H1 (cell line): ENCODE measurements at regions not wholly inside any gene's neighbourhood (a gene's known extent, or its start where the extent isn't known, plus 50 kb on each side); places are given as distances from the start of the nearest gene placed in this dataset.

Experiments used
- CTCF ChIA-PET: fragments of 300-600 bp; sonication (Branson Sonifier 250); formaldehyde crosslinking; loops from one replicate; lab custom pipeline; 2021; ENCODE audit not compliant: partially characterized antibody; lab: Charles Lee
- POLR2A ChIA-PET: fragments of 300-600 bp; sonication (Branson Sonifier 250); formaldehyde crosslinking; loops from one replicate; lab custom pipeline; 2021; ENCODE audit warnings: inconsistent platforms; ENCODE audit not compliant: partially characterized antibody; lab: Charles Lee
- DNase-seq, 2 experiments: peaks; one replicate each; pipeline versions ENCODE4 v3.0.0 to v3.0.0-alpha.2; 2010 to 2022; ENCODE audit warnings: low spot score in 2 of 2, low read depth in 1 of 2, mixed read lengths in 1 of 2
- FAIRE-seq: peaks from 2 replicates; lab custom pipeline; 2011; peaks lifted over from hg19 to GRCh38; lab: Jason Lieb, UNC
- H2AFZ ChIP-seq: 2 replicates; pipeline ENCODE4 v1.8.1; 2012; ENCODE audit warnings: low read length, inconsistent platforms
- H2AK5ac ChIP-seq: 2 replicates; pipeline ENCODE4 v1.6.1; 2013; ENCODE audit warnings: low read depth, low read length
- H2BK120ac ChIP-seq: replicated peaks from 2 replicates; pipeline ENCODE3; 2013; ENCODE audit warnings: low read depth, low read length, inconsistent platforms
- H2BK12ac ChIP-seq: 2 replicates; pipeline ENCODE4 v1.6.1; 2013; ENCODE audit warnings: low read depth, low read length
- H2BK15ac ChIP-seq: 2 replicates; pipeline ENCODE4 v1.6.1; 2013; ENCODE audit warnings: low read length
- H2BK20ac ChIP-seq: 2 replicates; pipeline ENCODE4 v1.6.1; 2013; ENCODE audit warnings: low read length
- H2BK5ac ChIP-seq: 2 replicates; pipeline ENCODE4 v1.6.1; 2013; ENCODE audit warnings: low read depth, low read length
- H3K14ac ChIP-seq: 2 replicates; pipeline ENCODE4 v1.6.1; 2013; ENCODE audit warnings: inconsistent platforms; ENCODE audit not compliant: insufficient read length
- H3K18ac ChIP-seq: 2 replicates; pipeline ENCODE4 v1.6.1; 2013; ENCODE audit warnings: low read length; ENCODE audit errors: extremely low read depth
- H3K23ac ChIP-seq: 2 replicates; pipeline ENCODE4 v1.6.1; 2013; ENCODE audit warnings: inconsistent platforms; ENCODE audit not compliant: insufficient read length
- H3K23me2 ChIP-seq: 2 replicates; pipeline ENCODE4 v1.6.1; 2013; ENCODE audit warnings: low read depth, low read length
- H3K27ac ChIP-seq: 2 replicates; pipeline ENCODE4 v1.6.1; 2011; ENCODE audit warnings: low read depth, low read length, inconsistent platforms
- H3K27me3 ChIP-seq, 4 experiments: replicated peaks in 1 of 4; 1 replicate in 1 of 4; 2 replicates in 3 of 4; pipeline versions ENCODE4 v1.6.1 to v1.8.1; 2011 to 2013; ENCODE audit warnings: low read length in 3 of 4, mild to moderate bottlenecking in 3 of 4, inconsistent platforms in 2 of 4, mixed read lengths in 2 of 4, moderate library complexity in 1 of 4; ENCODE audit not compliant: control insufficient read depth in 3 of 4, insufficient read depth in 3 of 4; ENCODE audit errors: extremely low read depth in 1 of 4
- H3K36me3 ChIP-seq, 4 experiments: 2 replicates each; pipeline versions ENCODE4 v1.6.1 to v1.8.1; 2011 to 2013; ENCODE audit warnings: mild to moderate bottlenecking in 4 of 4, low read length in 3 of 4, moderate library complexity in 2 of 4, control low read depth in 1 of 4, inconsistent platforms in 1 of 4; ENCODE audit not compliant: insufficient read depth in 4 of 4, control insufficient read depth in 2 of 4
- H3K4ac ChIP-seq: replicated peaks from 2 replicates; pipeline ENCODE3; 2013; ENCODE audit warnings: low read length, low read depth, mixed read lengths, inconsistent platforms; ENCODE audit not compliant: insufficient read length
- H3K4me1 ChIP-seq, 4 experiments: replicated peaks in 1 of 4; 1 replicate in 1 of 4; 2 replicates in 3 of 4; pipeline versions ENCODE4 v1.6.1 to v1.8.1; 2011 to 2013; ENCODE audit warnings: low read length in 3 of 4, inconsistent platforms in 2 of 4, mixed read lengths in 1 of 4; ENCODE audit not compliant: insufficient read depth in 4 of 4, control insufficient read depth in 3 of 4
- H3K4me2 ChIP-seq, 2 experiments: 2 replicates each; pipeline versions ENCODE4 v1.6.1 to v1.8.1; 2011 to 2013; ENCODE audit warnings: low read depth in 2 of 2, low read length in 2 of 2, control low read depth in 1 of 2, inconsistent platforms in 1 of 2, mild to moderate bottlenecking in 1 of 2; ENCODE audit not compliant: insufficient read depth in 1 of 2
- H3K4me3 ChIP-seq, 4 experiments: fragments of 200-600, 300-600 bp in 1 of 4; sonication (generic), shearing (Covaris generic), sonication (Bioruptor Twin) in 1 of 4; 2 replicates each; pipeline versions ENCODE4 v1.5.1 to v1.8.1; 2011 to 2016; ENCODE audit warnings: low read length in 4 of 4, low read depth in 3 of 4, control low read depth in 2 of 4, inconsistent platforms in 2 of 4, mild to moderate bottlenecking in 2 of 4, mixed read lengths in 1 of 4, moderate library complexity in 1 of 4; ENCODE audit not compliant: insufficient read depth in 2 of 4; ENCODE audit errors: extremely low read depth in 1 of 4
- H3K56ac ChIP-seq: replicated peaks from 2 replicates; pipeline ENCODE3; 2013; ENCODE audit warnings: low read depth, mild to moderate bottlenecking, mixed read lengths, low read length, inconsistent platforms; ENCODE audit not compliant: insufficient read length
- H3K79me1 ChIP-seq: 2 replicates; pipeline ENCODE4 v1.6.1; 2013; ENCODE audit warnings: low read depth, low read length, control low read depth
- H3K79me2 ChIP-seq, 2 experiments: 2 replicates each; pipeline versions ENCODE4 v1.6.1 to v1.8.1; 2012 to 2013; ENCODE audit warnings: low read length in 2 of 2, mild to moderate bottlenecking in 2 of 2, inconsistent platforms in 1 of 2; ENCODE audit not compliant: insufficient read depth in 2 of 2, control insufficient read depth in 1 of 2
- H3K9ac ChIP-seq, 4 experiments: replicated peaks in 1 of 4; 1 replicate in 1 of 4; 2 replicates in 3 of 4; pipeline versions ENCODE4 v1.6.1 to v1.8.1; 2011 to 2013; ENCODE audit warnings: low read depth in 3 of 4, low read length in 3 of 4, control low read depth in 2 of 4, mild to moderate bottlenecking in 2 of 4, moderate library complexity in 2 of 4, inconsistent platforms in 1 of 4; ENCODE audit errors: extremely low read depth in 1 of 4
- H3K9me3 ChIP-seq, 2 experiments: 2 replicates each; pipeline versions ENCODE4 v1.6.1 to v1.8.1; 2012 to 2013; ENCODE audit warnings: mild to moderate bottlenecking in 2 of 2, moderate library complexity in 2 of 2, control low read depth in 1 of 2, inconsistent platforms in 1 of 2, low read depth in 1 of 2, low read length in 1 of 2, mixed read lengths in 1 of 2; ENCODE audit not compliant: insufficient read depth in 2 of 2
- H4K20me1 ChIP-seq, 2 experiments: replicated peaks in 1 of 2; 2 replicates each; pipeline versions ENCODE3 to v1.8.1; 2011 to 2013; ENCODE audit warnings: inconsistent platforms in 2 of 2, low read length in 2 of 2, mild to moderate bottlenecking in 1 of 2; ENCODE audit not compliant: insufficient read depth in 2 of 2, control insufficient read depth in 1 of 2
- H4K5ac ChIP-seq: 2 replicates; pipeline ENCODE4 v1.6.1; 2013; ENCODE audit warnings: low read length, low read depth, mixed read lengths, inconsistent platforms; ENCODE audit not compliant: insufficient read length
- H4K8ac ChIP-seq: 2 replicates; pipeline ENCODE4 v1.8.0; 2013; ENCODE audit warnings: mild to moderate bottlenecking, moderate library complexity, low read length, inconsistent platforms; ENCODE audit not compliant: insufficient read depth; ENCODE audit errors: extremely low read depth
- H4K91ac ChIP-seq: replicated peaks from 2 replicates; pipeline ENCODE3; 2013; ENCODE audit warnings: low read length, mixed read lengths, inconsistent platforms; ENCODE audit not compliant: insufficient read length
- ATF2 ChIP-seq: IDR thresholded peaks from 2 replicates; pipeline ENCODE4 v1.6.1; 2012; ENCODE audit warnings: low read length, inconsistent platforms
- ATF3 ChIP-seq: IDR thresholded peaks from 2 replicates; pipeline ENCODE4 v1.6.1; 2011; ENCODE audit warnings: low read depth, mild to moderate bottlenecking, low read length; ENCODE audit not compliant: insufficient read depth
- CBX8 ChIP-seq: fragments of 300-800, 300-1000 bp; sonication (generic); IDR thresholded peaks from 2 replicates; pipeline ENCODE4 v1.7.1; 2016; ENCODE audit warnings: low read depth, low read length, borderline replicate concordance
- GABPA ChIP-seq: IDR thresholded peaks from 2 replicates; pipeline ENCODE4 v1.6.1; 2011; ENCODE audit warnings: mild to moderate bottlenecking, low read length, moderate library complexity, borderline replicate concordance; ENCODE audit not compliant: insufficient read depth
- HDAC2 ChIP-seq, 2 experiments: fragments of 300-600 bp in 1 of 2; sonication (generic) in 1 of 2; IDR thresholded peaks; 2 replicates each; pipeline ENCODE4 v1.6.1; 2011 to 2012; ENCODE audit warnings: low read depth in 2 of 2, low read length in 2 of 2, mild to moderate bottlenecking in 2 of 2, moderate library complexity in 2 of 2, borderline replicate concordance in 1 of 2, inconsistent platforms in 1 of 2
- JUND ChIP-seq: IDR thresholded peaks from 2 replicates; pipeline ENCODE4 v1.6.1; 2011; ENCODE audit warnings: mild to moderate bottlenecking, improper control_type of control experiment, low read length
- NRF1 ChIP-seq: IDR thresholded peaks from 2 replicates; pipeline ENCODE4 v1.6.1; 2011; ENCODE audit warnings: mild to moderate bottlenecking, low read depth, low read length, improper control_type of control experiment
- RNF2 ChIP-seq: fragments of 200-900, 300-1000 bp; sonication (generic); IDR thresholded peaks from 2 replicates; pipeline ENCODE4 v1.7.1; 2016; ENCODE audit warnings: borderline replicate concordance, low read depth, mild to moderate bottlenecking, antibody characterized with exemption, low read length; ENCODE audit not compliant: poor library complexity, severe bottlenecking; ENCODE audit errors: missing control alignments
- TCF12 ChIP-seq: IDR thresholded peaks from 2 replicates; pipeline ENCODE4 v1.6.1; 2011; ENCODE audit warnings: low read depth, mild to moderate bottlenecking, low read length
- USF2 ChIP-seq: IDR thresholded peaks from 2 replicates; pipeline ENCODE4 v1.6.1; 2011; ENCODE audit warnings: low read length, improper control_type of control experiment
- WGBS, 2 experiments: shearing (Covaris generic) in 1 of 2; methylation state at CpG; one replicate each; pipeline versions ENCODE4 v1.1.6 to v1.1.7; 2013 to 2015; ENCODE audit warnings: low lambda C conversion rate in 2 of 2, mixed read lengths in 2 of 2, inconsistent platforms in 1 of 2, low coverage in 1 of 2, missing lambda C conversion rate in 1 of 2; ENCODE audit not compliant: insufficient replicate concordance in 2 of 2, insufficient coverage in 1 of 2, insufficient read length in 1 of 2; ENCODE audit errors: extremely low coverage in 1 of 2, missing lambda C conversion rate in 1 of 2; 5-methylcytosine and 5-hydroxymethylcytosine counted together

DNA sequence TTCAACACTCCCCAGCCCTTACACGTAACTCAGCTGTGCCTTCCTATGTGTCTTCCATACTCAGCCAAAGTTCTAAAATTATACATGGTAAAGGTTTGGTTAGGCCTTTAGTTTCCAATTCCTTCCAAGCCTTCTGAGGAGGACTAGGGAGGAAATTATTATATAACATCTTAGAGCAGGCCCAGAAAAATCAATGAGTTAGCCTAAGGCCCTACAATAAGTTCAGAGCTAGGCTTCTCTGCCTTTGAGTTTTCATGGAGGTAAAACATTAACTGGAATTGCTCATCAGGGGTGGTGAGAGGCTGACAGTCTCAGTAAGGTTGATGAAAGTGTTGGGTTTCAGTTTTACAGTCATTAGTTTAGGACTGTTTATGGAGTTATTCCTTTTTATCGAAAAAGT lies 286.0 kb downstream of the ADGB start:
- Histone ChIP-seq H4K8ac (no peak overlapping the region), H3K4me3 (no peak overlapping the region), H3K36me3 (no peaks in the 10 kb centered on the region; a peak in 1 of 8 replicates), H3K4me1 (no peaks in the 10 kb centered on the region; a peak in 1 of 7 replicates), H3K79me2 (no peaks in the 10 kb centered on the region), H3K14ac (no peak overlapping the region), H2BK20ac (no peak overlapping the region), H3K27me3 (no peaks in the 10 kb centered on the region), H2AK5ac (no peak overlapping the region), H2BK15ac (no peak overlapping the region), H4K20me1 (no peaks in the 10 kb centered on the region), H3K4me2 (no peak overlapping the region), H3K4ac (no peak overlapping the region), H3K18ac (no peak overlapping the region), H2BK5ac (no peak overlapping the region), H3K23ac (no peak overlapping the region), H4K5ac (no peak overlapping the region), H2BK12ac (no peak overlapping the region), H3K79me1 (no peaks in the 10 kb centered on the region), H2BK120ac (no peak overlapping the region), H3K9ac (no peak overlapping the region), H2AFZ (no peak overlapping the region), H3K56ac (no peak overlapping the region), H3K23me2 (no peaks in the 10 kb centered on the region), H3K27ac (no peak overlapping the region), H3K9me3 (no peaks in the 10 kb centered on the region), H4K91ac (no peak overlapping the region)
- FAIRE-seq (no peak), DNase-seq (no peak)
- ChIA-PET POLR2A (no interaction called here), CTCF (no interaction called here)
- WGBS, 2 experiments, result 90% methylated on average over 2 of the region's 2 CpGs; no CpG with 5 or more reads in 1 of the 2 experiments
- TF ChIP-seq HDAC2 (IDR thresholded peaks at IDR 0.05; ENCODE audit: borderline replicate concordance in 1 of 2, low read depth in 2 of 2, low read length in 2 of 2) (no peak), ATF2 (no peak), RNF2 (no peak), NRF1 (no peak), ATF3 (no peak), GABPA (no peak), CBX8 (no peak), TCF12 (no peak), USF2 (no peak), JUND (no peak)
